Mesothelial cell of epicardium (in vitro differentiated cells): ENCODE measurements at regions not wholly inside any gene's neighbourhood (a gene's known extent, or its start where the extent isn't known, plus 50 kb on each side); places are given as distances from the start of the nearest gene placed in this dataset.

ENCODE experiments used
- DNase-seq, 2 experiments: peaks; one replicate each; pipeline ENCODE4 v3.0.0; 2021; ENCODE audit warnings: low spot score in 2 of 2; ENCODE audit not compliant: unreplicated experiment in 2 of 2
- H3K27ac Mint-ChIP-seq: 2 replicates; pipeline ENCODE4 v1.8.0; 2021; ENCODE audit warnings: mixed read lengths
- H3K27me3 Mint-ChIP-seq: 2 replicates; pipeline ENCODE4 v1.8.0; 2021; ENCODE audit warnings: low read depth, mixed read lengths
- H3K36me3 Mint-ChIP-seq: 2 replicates; pipeline ENCODE4 v1.8.0; 2021; ENCODE audit warnings: mixed read lengths
- H3K4me1 Mint-ChIP-seq: 2 replicates; pipeline ENCODE4 v1.8.0; 2021; ENCODE audit warnings: mixed read lengths
- H3K4me3 Mint-ChIP-seq: 2 replicates; pipeline ENCODE4 v1.8.0; 2021; ENCODE audit warnings: mild to moderate bottlenecking, moderate library complexity, mixed read lengths
- H3K9me3 Mint-ChIP-seq: 2 replicates; pipeline ENCODE4 v1.8.0; 2021; ENCODE audit warnings: mixed read lengths
- CTCF ChIP-seq: fragments of 200-600 bp; sonication (generic); IDR thresholded peaks from one replicate; pipeline ENCODE4 v1.5.0; 2021; ENCODE audit warnings: antibody characterized with exemption; ENCODE audit not compliant: unreplicated experiment

DNA sequence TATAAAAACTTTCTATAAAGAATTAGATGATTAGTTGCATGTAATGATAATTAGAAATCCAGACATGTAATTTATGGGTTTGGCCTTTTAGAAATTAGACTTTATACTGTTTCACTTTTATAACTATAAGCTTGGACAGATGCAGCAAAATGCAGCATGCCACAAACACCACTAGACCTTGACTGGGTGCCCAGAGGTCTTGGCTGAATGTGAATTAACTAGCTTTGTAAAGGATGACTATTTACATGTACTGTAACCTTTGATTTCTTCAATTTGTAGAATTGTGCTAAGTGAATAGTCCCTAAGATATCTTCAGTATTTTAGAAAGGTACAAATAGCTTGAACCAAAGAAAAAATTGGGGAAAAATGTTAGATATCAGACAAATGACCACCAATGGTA is 2168.1 kb downstream of the MAT2B start:
- TF ChIP-seq CTCF = no peak
- Mint-ChIP-seq H3K4me1 (no peaks in the 10 kb centered on the region), H3K9me3 (no peaks in the 10 kb centered on the region), H3K27me3 (no peaks in the 10 kb centered on the region), H3K27ac (no peak overlapping the region), H3K36me3 (no peaks in the 10 kb centered on the region), H3K4me3 (no peak overlapping the region)
- DNase-seq = no peak

DNA sequence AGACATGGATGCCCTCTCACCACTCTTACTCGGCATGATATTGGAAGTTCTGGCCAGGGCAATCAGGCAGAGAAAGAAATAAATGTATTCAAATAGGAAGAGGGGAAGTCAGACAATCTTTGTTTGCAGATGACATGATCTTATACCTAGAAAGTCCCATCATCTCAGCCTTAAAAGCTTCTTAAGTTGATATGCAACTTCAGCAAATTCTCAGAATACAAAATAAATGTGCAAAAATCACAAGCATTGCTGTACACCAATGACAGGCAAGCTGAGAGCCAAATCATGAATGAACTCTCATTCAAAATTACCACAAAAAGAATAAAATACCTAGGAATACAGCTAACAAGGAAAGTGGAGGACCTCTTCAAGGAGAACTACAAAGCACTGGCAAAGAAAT is 2190.4 kb downstream of the MAT2B start:
- Mint-ChIP-seq H3K27me3 (no peaks in the 10 kb centered on the region), H3K9me3 (peaks cover 32% of the 10 kb centered on the region), H3K27ac (no peak overlapping the region), H3K36me3 (no peaks in the 10 kb centered on the region), H3K4me3 (no peak overlapping the region), H3K4me1 (no peaks in the 10 kb centered on the region)
- no peak for TF ChIP-seq CTCF
- DNase-seq = no peak

DNA sequence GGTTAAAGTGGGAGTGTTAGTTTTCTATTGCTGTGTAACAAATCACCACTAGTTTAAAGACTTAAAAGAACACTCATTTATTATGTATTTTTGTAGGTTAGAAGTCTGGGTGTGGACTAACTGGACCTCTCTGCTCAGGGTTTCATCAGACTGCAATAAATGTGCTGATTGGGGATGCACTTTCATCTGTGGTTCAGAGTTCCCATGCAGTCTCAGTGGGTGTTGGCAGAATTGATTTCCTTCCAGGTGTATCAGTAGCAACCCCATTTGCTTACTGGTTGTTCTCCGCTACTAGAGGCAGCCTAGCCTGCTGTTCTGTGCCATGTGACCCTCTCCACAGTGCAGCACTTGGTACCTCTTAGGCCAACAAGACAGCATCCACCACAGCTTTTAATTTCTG is 2200.5 kb downstream of the MAT2B start:
- no peaks in the 10 kb centered on the region for H3K36me3 Mint-ChIP-seq
- no peak for DNase-seq
- no peak overlapping the region for H3K27ac Mint-ChIP-seq
- no peaks in the 10 kb centered on the region for H3K9me3 Mint-ChIP-seq
- no peak for TF ChIP-seq CTCF
- no peaks in the 10 kb centered on the region for H3K4me1 Mint-ChIP-seq
- H3K4me3 Mint-ChIP-seq = no peak overlapping the region
- H3K27me3 Mint-ChIP-seq = no peaks in the 10 kb centered on the region

DNA sequence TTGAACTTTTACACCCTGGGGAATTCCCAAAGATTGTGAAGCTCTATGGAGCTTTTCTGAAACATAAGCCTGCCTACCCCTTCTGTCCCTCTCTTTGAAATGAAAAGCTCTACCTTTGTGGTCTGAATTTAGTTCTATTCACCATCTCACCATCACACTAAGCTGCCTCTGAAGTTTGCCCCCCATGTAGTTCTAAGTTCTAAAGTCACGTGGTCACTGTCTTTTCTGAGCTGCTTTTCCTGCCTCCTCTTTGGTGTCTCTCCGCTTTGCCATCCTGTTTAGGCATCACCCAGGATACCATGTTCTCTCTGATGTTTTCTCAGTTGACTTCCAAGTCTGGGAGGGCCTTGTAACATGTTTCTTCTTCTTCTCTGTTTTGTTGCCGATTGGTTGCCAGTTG is 2206.6 kb downstream of the MAT2B start:
- H3K27ac Mint-ChIP-seq = no peak overlapping the region

GRCh38 chr5:165714598-165714997 is 2209.2 kb downstream of the MAT2B start:
- H3K4me1 Mint-ChIP-seq = peaks cover 2% of the 10 kb centered on the region
- no peaks in the 10 kb centered on the region for H3K36me3 Mint-ChIP-seq
- no peaks in the 10 kb centered on the region for H3K9me3 Mint-ChIP-seq
- no peak overlapping the region for H3K4me3 Mint-ChIP-seq
- no peak for TF ChIP-seq CTCF
- H3K27me3 Mint-ChIP-seq = no peaks in the 10 kb centered on the region
- H3K27ac Mint-ChIP-seq = no peak overlapping the region
- no peak for DNase-seq

More for the DNA sequence above, 2206.6 kb downstream of the MAT2B start:
- no peak for TF ChIP-seq CTCF
- H3K9me3 Mint-ChIP-seq = no peaks in the 10 kb centered on the region
- no peaks in the 10 kb centered on the region for H3K27me3 Mint-ChIP-seq
- no peak for DNase-seq
- no peaks in the 10 kb centered on the region for H3K36me3 Mint-ChIP-seq
- H3K4me1 Mint-ChIP-seq = peaks cover 2% of the 10 kb centered on the region
- H3K4me3 Mint-ChIP-seq = no peak overlapping the region

- DNase-seq = no peak
- Mint-ChIP-seq H3K27me3 (no peaks in the 10 kb centered on the region), H3K9me3 (peaks cover 3% of the 10 kb centered on the region), H3K4me3 (no peak overlapping the region), H3K27ac (no peak overlapping the region), H3K4me1 (no peaks in the 10 kb centered on the region), H3K36me3 (no peaks in the 10 kb centered on the region)
- no peak for TF ChIP-seq CTCF
Measured at GRCh38 chr5:165720901-165721300, 2215.5 kb downstream of the MAT2B start.
